ENCODE measurements at regions not wholly inside any gene's neighbourhood (a gene's known extent, or its start where the extent isn't known, plus 50 kb on each side); places are given as distances from the start of the nearest gene placed in this dataset.
"Not testable (repeated sequence)": the region's sequence is repeated elsewhere in the genome, so short reads cannot be mapped to it uniquely, and the experiment has no call there.

GRCh38 chr4:134720030-134720429, 518.4 kb upstream of the PABPC4L start:
- no peak for DNase-seq (ENCODE audit: low spot score)

- DNase-seq (ENCODE audit: low spot score), result no peak
Measured at GRCh38 chr4:134708616-134709015, 507.0 kb upstream of the PABPC4L start.

DNA sequence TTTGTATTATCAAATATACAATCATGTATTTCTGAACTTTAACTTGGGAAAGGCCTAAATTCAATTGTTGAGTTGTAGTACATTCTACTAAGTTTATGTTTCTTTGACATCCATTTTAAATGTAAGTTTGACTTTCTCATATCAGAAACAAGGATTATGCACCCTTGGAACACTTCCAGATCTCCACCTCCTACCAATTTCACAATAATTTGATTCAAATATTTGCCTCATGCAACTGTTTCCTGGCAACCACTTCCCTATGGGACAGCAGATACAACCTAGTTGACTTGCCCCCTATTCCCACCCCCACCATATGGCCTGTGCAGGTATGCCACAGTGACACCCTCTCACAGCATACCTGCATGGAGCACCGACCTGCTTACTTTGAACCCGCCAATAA, 506.4 kb upstream of the PABPC4L start:
- no peak for DNase-seq (ENCODE audit: low spot score)

GRCh38 chr4:134702374-134702773, 500.8 kb upstream of the PABPC4L start:
- DNase-seq (ENCODE audit: low spot score), result no peak

DNA sequence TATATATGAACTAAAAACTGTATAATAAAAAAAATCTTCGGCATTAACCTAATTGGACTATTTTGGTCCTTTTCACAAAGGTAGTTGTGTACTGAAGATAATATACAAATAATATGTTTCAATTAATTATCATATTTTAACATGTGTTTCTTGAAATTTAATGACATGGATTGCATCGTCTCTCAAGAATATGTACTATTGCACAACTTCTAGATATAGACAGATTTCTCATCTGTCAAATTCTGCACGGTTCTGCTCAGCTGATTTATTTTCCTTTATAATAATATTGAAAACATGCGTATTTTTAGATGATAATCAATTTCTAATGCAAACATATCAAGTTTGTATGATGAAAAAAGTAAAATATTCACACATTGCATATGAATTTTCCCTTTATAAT, 498.7 kb upstream of the PABPC4L start:
- no peak for DNase-seq (ENCODE audit: low spot score)

DNA sequence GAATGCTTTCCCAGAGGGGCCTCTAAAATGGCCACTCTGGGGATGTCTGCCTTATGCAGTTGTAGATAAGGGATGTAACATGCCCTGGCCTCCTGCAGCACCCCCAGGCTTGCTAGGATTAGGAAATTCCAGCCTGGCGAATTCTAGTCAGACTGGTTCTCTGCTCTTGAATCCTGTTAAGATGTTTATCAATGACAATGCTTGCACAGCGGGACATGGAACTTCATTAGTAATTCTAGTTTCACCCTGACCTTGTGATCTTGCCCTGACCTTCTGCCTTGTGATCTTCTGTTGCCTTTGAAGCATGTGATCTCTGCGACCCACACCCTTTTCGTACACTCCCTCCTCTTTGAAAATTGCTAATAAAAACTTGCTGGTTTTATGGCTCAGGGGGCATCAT, 497.2 kb upstream of the PABPC4L start:
- DNase-seq (ENCODE audit: low spot score), result not testable (repeated sequence)

GRCh38 chr4:134695433-134695832, 493.8 kb upstream of the PABPC4L start:
- no peak for DNase-seq (ENCODE audit: low spot score)

GRCh38 chr4:134691915-134692314, 490.3 kb upstream of the PABPC4L start:
- peak; percentile 10 for DNase-seq (ENCODE audit: low spot score)

DNA sequence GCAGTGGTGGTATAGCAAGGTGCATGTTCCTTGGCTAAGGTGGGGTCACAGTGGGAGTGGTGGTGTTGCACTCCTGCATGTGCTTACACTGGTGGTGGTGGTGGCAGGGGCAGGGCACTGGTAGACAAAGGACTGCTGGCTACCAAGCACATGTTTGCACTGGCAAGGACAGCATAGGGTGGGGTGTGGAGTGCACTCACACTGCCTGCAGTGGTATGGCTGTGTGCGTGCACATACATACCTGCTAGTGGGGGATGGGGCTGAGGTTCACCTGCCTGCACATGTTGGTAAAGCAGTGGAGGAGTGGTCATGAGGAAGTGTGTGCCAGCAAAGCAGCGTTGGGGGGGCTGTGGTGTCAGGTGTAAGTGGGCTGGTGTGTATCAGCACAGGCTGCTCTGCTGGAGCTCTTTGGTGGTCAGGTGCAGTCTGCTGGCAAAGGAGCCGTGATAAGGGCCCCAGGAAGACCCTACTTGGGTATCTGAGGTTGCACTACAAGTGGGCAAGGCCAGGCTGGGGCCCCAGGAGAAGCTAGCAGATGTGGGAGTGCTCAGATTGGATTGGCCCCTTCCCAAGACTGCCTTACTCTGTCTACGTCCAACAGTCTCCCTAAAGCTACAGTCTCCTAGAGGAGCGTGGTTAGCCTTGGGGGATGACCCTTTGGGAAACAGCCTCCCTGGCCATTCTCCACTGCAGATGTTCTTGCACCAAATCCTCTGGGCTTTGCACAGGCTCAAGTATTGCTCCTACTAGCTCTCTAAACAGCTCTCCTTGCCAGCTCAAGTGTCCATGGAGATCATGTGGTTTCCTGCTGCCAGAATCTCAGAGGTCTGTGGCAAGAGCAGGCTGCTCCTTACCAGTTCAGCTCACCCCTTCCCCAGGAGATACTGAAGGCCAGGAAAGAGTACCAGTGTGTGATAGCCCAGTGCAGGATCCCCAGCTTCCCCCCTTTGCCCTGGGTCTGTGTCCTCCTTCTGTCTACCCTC, 486.3 kb upstream of the PABPC4L start:
- DNase-seq (ENCODE audit: low spot score), result no peak

- no peak for DNase-seq (ENCODE audit: low spot score)
Measured at GRCh38 chr4:134677209-134677814, 475.7 kb upstream of the PABPC4L start.

GRCh38 chr4:134668237-134668636, 466.6 kb upstream of the PABPC4L start:
- DNase-seq (ENCODE audit: low spot score), result no peak

DNA sequence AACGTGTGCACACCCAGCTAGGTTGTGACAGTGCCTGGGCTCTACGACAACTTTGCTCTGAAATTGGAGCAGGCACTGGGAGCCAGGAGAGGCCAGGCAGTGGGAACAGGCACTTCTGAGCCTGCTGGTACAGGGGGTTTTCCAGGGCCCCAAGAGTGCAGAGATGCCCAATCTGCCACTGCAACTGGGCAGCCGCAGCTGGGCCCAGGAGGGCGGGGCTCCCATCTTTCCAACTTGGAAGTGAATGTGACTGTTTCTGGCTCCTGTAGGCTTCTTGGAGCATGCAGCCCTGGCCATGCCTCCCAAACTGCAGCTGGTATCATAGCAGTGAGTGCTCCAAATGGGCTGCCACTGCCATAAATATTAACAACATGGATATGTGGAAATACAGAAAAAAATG, 465.1 kb upstream of the PABPC4L start:
- DNase-seq (ENCODE audit: low spot score), result no peak

DNA sequence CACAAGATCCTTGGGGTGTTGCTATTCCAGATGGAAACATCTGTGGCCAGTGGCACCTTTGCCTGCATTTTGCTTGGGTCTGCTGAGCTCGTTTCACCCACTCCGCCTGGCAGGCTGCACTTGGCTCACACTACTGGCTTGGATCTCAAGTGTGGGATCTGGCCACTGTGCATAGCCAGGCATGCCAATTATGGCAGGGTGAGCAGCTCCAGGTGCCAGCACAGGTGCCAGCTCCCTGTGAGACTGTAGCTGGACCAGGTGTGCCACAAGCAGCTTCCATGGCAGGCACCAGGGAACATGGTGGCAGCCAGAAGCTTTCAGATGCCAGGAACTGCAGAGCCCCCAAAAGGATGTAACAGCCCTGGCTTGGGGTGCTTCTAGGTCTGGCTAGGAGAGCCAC, 463.8 kb upstream of the PABPC4L start:
- DNase-seq (ENCODE audit: low spot score), result no peak

GRCh38 chr4:134663742-134664141, 462.2 kb upstream of the PABPC4L start:
- no peak for DNase-seq (ENCODE audit: low spot score)

DNA sequence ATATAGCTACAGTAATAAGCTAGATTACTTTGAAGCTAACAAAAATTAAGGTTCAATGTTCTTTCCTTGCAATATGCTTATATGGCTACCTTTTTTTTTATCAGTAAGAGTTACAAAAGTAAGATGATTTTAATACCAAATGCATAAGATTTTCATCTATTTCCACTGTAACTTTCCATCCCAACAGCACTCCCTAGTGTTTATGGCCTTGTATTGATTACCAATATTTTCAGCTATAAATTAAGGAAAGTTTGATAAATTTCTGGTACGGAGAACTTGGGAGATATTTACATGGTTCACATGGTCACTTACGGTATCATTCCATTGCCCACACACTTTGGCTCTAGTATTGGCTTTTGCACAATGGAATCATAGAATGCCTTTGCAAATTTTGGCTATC, 448.9 kb upstream of the PABPC4L start:
- DNase-seq (ENCODE audit: low spot score), result no peak

- no peak for DNase-seq (ENCODE audit: low spot score)
Measured at GRCh38 chr4:134645778-134646177, 444.2 kb upstream of the PABPC4L start.

GRCh38 chr4:134636338-134637051, 434.9 kb upstream of the PABPC4L start:
- no peak for DNase-seq (ENCODE audit: low spot score)

DNA sequence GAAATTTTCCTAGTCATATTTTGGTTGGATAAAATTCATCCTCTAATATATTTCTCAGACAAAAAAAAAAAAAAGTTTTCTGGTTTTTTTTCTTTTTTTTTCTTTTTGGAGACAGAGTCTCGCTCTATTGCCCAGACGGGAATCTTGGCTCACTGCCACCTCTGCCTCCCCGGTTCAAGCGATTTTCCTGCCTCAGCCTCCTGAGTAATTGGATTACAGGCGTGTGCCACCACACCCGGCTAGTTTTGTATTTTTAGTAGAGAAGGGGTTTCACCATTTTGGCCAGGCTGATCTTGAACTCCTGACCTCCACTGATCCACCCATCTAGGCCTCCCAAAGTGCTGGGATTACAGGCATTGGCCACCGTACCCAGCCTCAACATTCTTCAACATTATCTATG, 432.7 kb upstream of the PABPC4L start:
- no peak for DNase-seq (ENCODE audit: low spot score)

DNA sequence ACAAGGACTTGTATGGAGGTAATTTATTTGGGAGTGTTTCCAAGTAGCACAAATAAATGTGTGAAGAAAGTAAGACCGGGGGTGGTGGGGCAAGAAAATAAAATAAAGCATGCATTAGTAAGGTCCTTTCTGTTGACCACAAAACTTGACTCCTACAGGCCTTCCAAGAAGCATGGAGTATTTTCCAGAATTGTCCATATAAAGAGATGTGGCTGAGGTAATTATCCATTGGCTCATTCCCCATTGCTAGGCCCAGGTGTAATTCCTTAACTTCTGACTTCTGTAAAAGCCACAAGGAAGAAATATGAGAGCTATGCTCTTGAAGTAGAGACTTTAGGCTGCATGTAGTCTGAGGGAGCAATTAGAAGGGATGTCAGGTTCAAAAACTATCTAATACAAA, 430.5 kb upstream of the PABPC4L start:
- peak; percentile 38 for DNase-seq (ENCODE audit: low spot score)

GRCh38 chr4:134628066-134628465, 426.5 kb upstream of the PABPC4L start:
- DNase-seq (ENCODE audit: low spot score), result no peak

GRCh38 chr4:134627366-134627765, 425.8 kb upstream of the PABPC4L start:
- DNase-seq (ENCODE audit: low spot score), result no peak

DNA sequence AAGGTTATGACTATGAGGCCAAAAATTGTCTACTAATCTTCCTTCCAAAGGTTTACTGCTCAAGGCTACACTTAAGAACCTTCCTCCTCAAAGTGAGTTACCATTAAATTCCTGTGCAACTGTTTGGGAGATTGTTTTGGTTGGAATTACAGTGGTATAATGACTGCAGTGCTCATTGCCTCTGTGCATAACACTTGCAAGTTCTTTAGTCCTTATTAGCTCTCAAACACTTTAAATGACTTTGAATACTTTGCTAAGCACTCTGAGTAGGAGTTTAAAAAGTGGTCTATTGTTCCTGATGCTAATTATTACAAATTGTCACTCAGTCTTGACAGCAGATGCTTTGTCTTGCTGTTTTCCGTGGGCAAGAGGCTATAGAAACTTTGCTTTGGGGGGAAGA, 422.8 kb upstream of the PABPC4L start:
- no peak for DNase-seq (ENCODE audit: low spot score)
